ENCODE measurements at regions not wholly inside any gene's neighbourhood (a gene's known extent, or its start where the extent isn't known, plus 50 kb on each side); places are given as distances from the start of the nearest gene placed in this dataset.

GRCh38 chr1:240014051-240014450 is 77.6 kb upstream of the FMN2 start:
- no peak for TF ChIP-seq POLR2AphosphoS5 (IDR thresholded peaks at IDR 0.05)
- TF ChIP-seq, protein P1, sequence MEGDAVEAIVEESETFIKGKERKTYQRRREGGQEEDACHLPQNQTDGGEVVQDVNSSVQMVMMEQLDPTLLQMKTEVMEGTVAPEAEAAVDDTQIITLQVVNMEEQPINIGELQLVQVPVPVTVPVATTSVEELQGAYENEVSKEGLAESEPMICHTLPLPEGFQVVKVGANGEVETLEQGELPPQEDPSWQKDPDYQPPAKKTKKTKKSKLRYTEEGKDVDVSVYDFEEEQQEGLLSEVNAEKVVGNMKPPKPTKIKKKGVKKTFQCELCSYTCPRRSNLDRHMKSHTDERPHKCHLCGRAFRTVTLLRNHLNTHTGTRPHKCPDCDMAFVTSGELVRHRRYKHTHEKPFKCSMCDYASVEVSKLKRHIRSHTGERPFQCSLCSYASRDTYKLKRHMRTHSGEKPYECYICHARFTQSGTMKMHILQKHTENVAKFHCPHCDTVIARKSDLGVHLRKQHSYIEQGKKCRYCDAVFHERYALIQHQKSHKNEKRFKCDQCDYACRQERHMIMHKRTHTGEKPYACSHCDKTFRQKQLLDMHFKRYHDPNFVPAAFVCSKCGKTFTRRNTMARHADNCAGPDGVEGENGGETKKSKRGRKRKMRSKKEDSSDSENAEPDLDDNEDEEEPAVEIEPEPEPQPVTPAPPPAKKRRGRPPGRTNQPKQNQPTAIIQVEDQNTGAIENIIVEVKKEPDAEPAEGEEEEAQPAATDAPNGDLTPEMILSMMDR (IDR thresholded peaks at IDR 0.05) = no peak
- TF ChIP-seq POLR2A (IDR thresholded peaks at IDR 0.05) = no peak
- TF ChIP-seq EP300 (IDR thresholded peaks at IDR 0.05) = no peak
- Histone ChIP-seq H3K27me3 (peaks cover 0 to 3% (median 0%) of the 10 kb centered on the region in 3 donors), H3K4me3 (no peak overlapping the region), H3K4me1 (no peaks in the 10 kb centered on the region), H3K9me3 (peaks cover 0 to 27% (median 17%) of the 10 kb centered on the region in 4 donors), H3K36me3 (no peaks in the 10 kb centered on the region), H3K27ac (no peak overlapping the region)
- WGBS, 5 donors = 70 to 80% (median 77%) methylated on average over 5 of the region's 5 CpGs
- intact Hi-C loops (cut with DNase I; ENCODE audit: low total_unique reads) = no loop called here
- peak in 1 of 2 donors; percentile 39 for DNase-seq

- 38 to 91% (median 78%) methylated on average over 1 of the region's 1 CpG for WGBS, 5 donors
- no peak overlapping the region for H3K27ac ChIP-seq
- no peaks in the 10 kb centered on the region for H3K4me1 ChIP-seq
- H3K4me3 ChIP-seq = no peak overlapping the region
- H3K36me3 ChIP-seq = no peaks in the 10 kb centered on the region
- peaks cover 0 to 17% (median 8%) of the 10 kb centered on the region in 4 donors for H3K9me3 ChIP-seq
- intact Hi-C loops (cut with DNase I; ENCODE audit: low total_unique reads) = no loop called here
- no peak for TF ChIP-seq EP300 (IDR thresholded peaks at IDR 0.05)
- no peak for TF ChIP-seq POLR2A (IDR thresholded peaks at IDR 0.05)
- TF ChIP-seq, protein P1 (IDR thresholded peaks at IDR 0.05) = no peak
- TF ChIP-seq POLR2AphosphoS5 (IDR thresholded peaks at IDR 0.05) = no peak
- DNase-seq = no peak
- H3K27me3 ChIP-seq = no peaks in the 10 kb centered on the region
These were observed 73.1 kb upstream of the FMN2 start for GRCh38 chr1:240018617-240019016.

DNA sequence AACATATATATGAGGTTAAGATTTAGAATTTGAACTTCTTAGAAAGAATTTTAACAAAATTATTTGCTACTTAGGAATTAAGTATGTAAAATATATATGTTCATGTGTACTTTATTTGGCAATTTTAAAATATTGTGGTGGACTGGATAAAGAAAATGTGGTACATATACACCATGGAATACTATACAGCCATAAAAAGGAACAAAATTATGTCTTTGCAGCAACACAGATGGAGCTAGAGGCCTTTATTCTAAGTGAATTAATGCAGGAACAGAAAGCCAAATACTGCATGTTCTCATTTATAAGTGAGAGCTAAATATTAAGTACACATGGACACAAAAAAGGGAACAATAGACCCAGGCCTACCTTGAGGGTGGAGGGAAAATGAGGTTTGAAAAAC is 72.2 kb upstream of the FMN2 start:
- Histone ChIP-seq H3K9me3 (peaks cover 0 to 17% (median 8%) of the 10 kb centered on the region in 4 donors), H3K36me3 (no peaks in the 10 kb centered on the region), H3K27ac (no peak overlapping the region), H3K4me1 (no peaks in the 10 kb centered on the region), H3K27me3 (no peaks in the 10 kb centered on the region), H3K4me3 (no peak overlapping the region)
- intact Hi-C loops (cut with DNase I; ENCODE audit: low total_unique reads) = no loop called here
- TF ChIP-seq POLR2AphosphoS5 (IDR thresholded peaks at IDR 0.05) (no peak), EP300 (IDR thresholded peaks at IDR 0.05) (no peak), POLR2A (IDR thresholded peaks at IDR 0.05) (no peak)
- TF ChIP-seq, protein P1 (IDR thresholded peaks at IDR 0.05) = no peak
- DNase-seq = no peak

DNA sequence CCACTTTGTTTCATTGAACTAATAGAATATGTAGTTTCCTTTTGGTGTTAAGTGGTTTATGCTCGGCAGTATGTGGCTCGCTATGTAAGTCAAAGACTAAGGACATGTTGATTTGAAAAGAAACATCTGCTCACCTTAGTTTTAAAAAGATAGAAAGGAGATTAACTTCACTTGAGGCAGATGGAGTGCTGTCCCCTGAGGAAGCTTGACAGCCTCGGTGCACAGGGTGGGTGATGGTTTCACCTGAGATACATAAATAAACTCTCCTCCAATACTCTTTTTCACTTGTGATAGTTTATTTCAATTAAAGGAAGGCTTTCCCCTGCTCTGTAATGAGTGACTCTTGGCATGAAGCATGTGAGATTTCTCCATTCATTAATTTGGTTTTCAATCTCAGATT is 70.8 kb upstream of the FMN2 start:
- H3K27ac ChIP-seq = no peak overlapping the region
- DNase-seq = no peak
- no peaks in the 10 kb centered on the region for H3K27me3 ChIP-seq
- no peak overlapping the region for H3K4me3 ChIP-seq
- no peaks in the 10 kb centered on the region for H3K36me3 ChIP-seq
- H3K4me1 ChIP-seq = no peaks in the 10 kb centered on the region
- H3K9me3 ChIP-seq = peaks cover 0 to 17% (median 8%) of the 10 kb centered on the region in 4 donors
- 66 to 74% (median 68%) methylated on average over 3 of the region's 3 CpGs for WGBS, 5 donors
- intact Hi-C loops (cut with DNase I; ENCODE audit: low total_unique reads) = no loop called here
- TF ChIP-seq POLR2A (IDR thresholded peaks at IDR 0.05) (no peak), POLR2AphosphoS5 (IDR thresholded peaks at IDR 0.05) (no peak), EP300 (IDR thresholded peaks at IDR 0.05) (no peak)
- TF ChIP-seq, protein P1 (IDR thresholded peaks at IDR 0.05) = no peak

Measured in stomach (tissue), 8 donors.